GM12878 (cell line): ENCODE measurements at regions not wholly inside any gene's neighbourhood (a gene's known extent, or its start where the extent isn't known, plus 50 kb on each side); places are given as distances from the start of the nearest gene placed in this dataset.

Experiments
- ATAC-seq: fragments of 200-7000 bp; cut with Tn5 transposase; 3 replicates; pipeline ENCODE4 v1.9.1; 2020; ENCODE audit warnings: mild to moderate bottlenecking, moderate library complexity
- BruUV-seq: library from RNA; stranded (reverse); fragments of 400-500 nt; replicated peaks from 2 replicates; lab custom pipeline; 2021; lab: Mats Ljungman, UMichigan
- CTCF ChIA-PET: fragments of 300-600 bp; sonication (Branson Sonifier 250); formaldehyde crosslinking; extraction: SDS; loops from one replicate; lab custom pipeline; 2021; ENCODE audit warnings: inconsistent platforms; lab: Yijun Ruan, JAX
- POLR2A ChIA-PET: fragments of 350-600 bp; formaldehyde crosslinking; extraction: SDS; loops from one replicate; lab custom pipeline; 2021; ENCODE audit warnings: inconsistent platforms; lab: Charles Lee
- RAD21 ChIA-PET: fragments of 300-600 bp; sonication (Branson Sonifier 250); formaldehyde crosslinking; loops from one replicate; lab custom pipeline; 2023; ENCODE audit warnings: antibody characterized with exemption; ENCODE audit not compliant: unreplicated experiment; lab: Charles Lee
- SMC1A ChIA-PET: fragments of 300-600 bp; sonication (Branson Sonifier 250); formaldehyde crosslinking; loops from one replicate; lab custom pipeline; 2023; ENCODE audit not compliant: unreplicated experiment, uncharacterized antibody; lab: Charles Lee
- DNase-seq: peaks from one replicate; pipeline ENCODE4 v3.0.0-alpha.2; 2011; ENCODE audit warnings: low read depth, low spot score
- FAIRE-seq: peaks from 3 replicates; lab custom pipeline; 2011; peaks lifted over from hg19 to GRCh38; lab: Jason Lieb, UNC
- H2AFZ ChIP-seq: 2 replicates; pipeline ENCODE4 v1.6.0; 2011; ENCODE audit warnings: low read depth, low read length, control low read depth; ENCODE audit not compliant: control insufficient read depth
- H3K27ac ChIP-seq: 2 replicates; pipeline ENCODE4 v1.5.1; 2011; ENCODE audit warnings: control low read depth; ENCODE audit not compliant: control insufficient read depth, insufficient read depth
- H3K27me3 ChIP-seq, 2 experiments: replicated peaks in 1 of 2; 2 replicates each; pipeline versions ENCODE4 v1.6.0 to v1.6.1; 2011; ENCODE audit warnings: low read length in 1 of 2; ENCODE audit not compliant: control insufficient read depth in 2 of 2, insufficient read depth in 2 of 2
- H3K36me3 ChIP-seq, 2 experiments: 2 replicates each; pipeline ENCODE4 v1.5.1; 2011; ENCODE audit warnings: low read length in 1 of 2; ENCODE audit not compliant: control insufficient read depth in 2 of 2, insufficient read depth in 2 of 2
- H3K4me1 ChIP-seq: 2 replicates; pipeline ENCODE4 v1.6.1; 2011; ENCODE audit warnings: mild to moderate bottlenecking, low read length, moderate library complexity, mixed read lengths; ENCODE audit not compliant: control insufficient read depth, insufficient read depth
- H3K4me2 ChIP-seq: 2 replicates; pipeline ENCODE4 v1.6.0; 2011; ENCODE audit warnings: control low read depth; ENCODE audit not compliant: control insufficient read depth, insufficient read depth
- H3K4me3 ChIP-seq: fragments of 200-600 bp; sonication (generic); 2 replicates; pipeline ENCODE4 v1.5.1; 2016
- H3K79me2 ChIP-seq: 2 replicates; pipeline ENCODE4 v1.6.0; 2011; ENCODE audit warnings: low read length; ENCODE audit not compliant: control insufficient read depth, insufficient read depth
- H3K9ac ChIP-seq: 2 replicates; pipeline ENCODE4 v1.8.0; 2011; ENCODE audit warnings: low read length, control low read depth, mixed read lengths; ENCODE audit not compliant: control insufficient read depth, insufficient read depth
- H3K9me3 ChIP-seq: replicated peaks from 3 replicates; pipeline ENCODE4 v1.5.1; 2011; ENCODE audit warnings: mild to moderate bottlenecking, low read length; ENCODE audit not compliant: control insufficient read depth, insufficient read depth
- H4K20me1 ChIP-seq: 2 replicates; pipeline ENCODE4 v1.6.0; 2011; ENCODE audit not compliant: control insufficient read depth, insufficient read depth
- BACH1 ChIP-seq: fragments of 450-650 bp; IDR thresholded peaks from 2 replicates; pipeline ENCODE4 v1.6.1; 2017; ENCODE audit warnings: mild to moderate bottlenecking, borderline replicate concordance
- CEBPB ChIP-seq, 2 experiments: fragments of 150-350 bp in 1 of 2; IDR thresholded peaks; 2 replicates each; pipeline ENCODE4 v1.6.1; 2012 to 2014; ENCODE audit warnings: low read depth in 2 of 2, low read length in 2 of 2, borderline replicate concordance in 1 of 2, inconsistent platforms in 1 of 2
- CREB1 ChIP-seq: IDR thresholded peaks from 2 replicates; pipeline ENCODE4 v1.6.1; 2012; ENCODE audit warnings: low read depth, mild to moderate bottlenecking, inconsistent platforms
- EP300 ChIP-seq, 2 experiments: fragments of 150-350 bp in 1 of 2; IDR thresholded peaks; 2 replicates each; pipeline ENCODE4 v1.6.1; 2011 to 2012; ENCODE audit warnings: low read depth in 2 of 2, low read length in 2 of 2, borderline replicate concordance in 1 of 2, improper control_type of control experiment in 1 of 2, inconsistent platforms in 1 of 2; ENCODE audit not compliant: control insufficient read depth in 1 of 2
- HDGF ChIP-seq: fragments of 450-650 bp; IDR thresholded peaks from 2 replicates; pipeline ENCODE4 v1.6.1; 2016; ENCODE audit warnings: antibody characterized with exemption
- JUND ChIP-seq: IDR thresholded peaks from 2 replicates; pipeline ENCODE4 v1.6.1; 2012; ENCODE audit warnings: low read depth, mild to moderate bottlenecking, low read length, improper control_type of control experiment, moderate library complexity
- MEF2A ChIP-seq: IDR thresholded peaks from 2 replicates; pipeline ENCODE4 v1.6.1; 2011; ENCODE audit warnings: low read depth, mild to moderate bottlenecking, low read length, moderate library complexity; ENCODE audit not compliant: insufficient read depth
- NR2C1 ChIP-seq: fragments of 450-650 bp; IDR thresholded peaks from 2 replicates; pipeline ENCODE4 v1.6.1; 2017; ENCODE audit warnings: antibody characterized with exemption, mild to moderate bottlenecking, moderate library complexity
- PKNOX1 ChIP-seq: fragments of 450-650 bp; IDR thresholded peaks from 2 replicates; pipeline ENCODE4 v1.6.1; 2016; ENCODE audit warnings: mild to moderate bottlenecking
- RB1 ChIP-seq: fragments of 450-650 bp; formaldehyde crosslinking; IDR thresholded peaks from 2 replicates; pipeline ENCODE4 v1.6.1; 2017; ENCODE audit warnings: mild to moderate bottlenecking, borderline replicate concordance
- RELB ChIP-seq: fragments of 450-650 bp; IDR thresholded peaks from 2 replicates; pipeline ENCODE4 v1.6.1; 2017; ENCODE audit warnings: low read depth, mild to moderate bottlenecking, moderate library complexity
- RUNX3 ChIP-seq: IDR thresholded peaks from 2 replicates; pipeline ENCODE4 v1.6.1; 2012; ENCODE audit warnings: low read length, inconsistent platforms
- SIN3A ChIP-seq: IDR thresholded peaks from 2 replicates; pipeline ENCODE4 v1.6.1; 2012; ENCODE audit warnings: low read depth, low read length, improper control_type of control experiment
- STAT3 ChIP-seq: IDR thresholded peaks from 2 replicates; pipeline ENCODE4 v1.6.1; 2011; ENCODE audit warnings: low read depth, low read length, improper control_type of control experiment
- TCF3 ChIP-seq: IDR thresholded peaks from 2 replicates; pipeline ENCODE4 v1.6.1; 2012; ENCODE audit warnings: low read depth, mild to moderate bottlenecking, low read length, borderline replicate concordance; ENCODE audit not compliant: insufficient read depth
- ZBTB40 ChIP-seq: fragments of 450-650 bp; IDR thresholded peaks from 2 replicates; pipeline ENCODE4 v1.6.1; 2016; ENCODE audit warnings: mild to moderate bottlenecking, moderate library complexity, borderline replicate concordance
- WGBS: methylation state at CpG from one replicate; pipeline ENCODE4 v1.1.6; 2016; ENCODE audit warnings: low lambda C conversion rate; ENCODE audit not compliant: insufficient replicate concordance, insufficient coverage; ENCODE audit errors: missing lambda C conversion rate; 5-methylcytosine and 5-hydroxymethylcytosine counted together
- in situ Hi-C: fragments of 300-500 bp; cut with MboI; formaldehyde crosslinking; loops from 9 replicates; pipeline ENCODE4 v1.14.3; 2018; ENCODE audit warnings: mixed read lengths
- intact Hi-C: fragments of 100-400 bp; cut with micrococcal nuclease; formaldehyde crosslinking; loops from one replicate; pipeline ENCODE4 v1.14.2; 2022; ENCODE audit not compliant: unreplicated experiment

- Histone ChIP-seq H3K36me3 (no peaks in the 10 kb centered on the region), H3K27ac (no peak overlapping the region), H3K4me3 (no peak overlapping the region), H3K79me2 (no peaks in the 10 kb centered on the region), H3K9ac (no peak overlapping the region), H4K20me1 (no peaks in the 10 kb centered on the region), H3K27me3 (no peaks in the 10 kb centered on the region), H3K4me1 (no peaks in the 10 kb centered on the region), H3K9me3 (no peaks in the 10 kb centered on the region), H2AFZ (no peak overlapping the region), H3K4me2 (no peak overlapping the region)
- in situ Hi-C loops (no loop called here), intact Hi-C loops (no loop called here)
- no peak for TF ChIP-seq RUNX3
- no peak for TF ChIP-seq NR2C1
- TF ChIP-seq CREB1 = no peak
- TF ChIP-seq MEF2A = no peak
- TF ChIP-seq RELB = no peak
- no peak for TF ChIP-seq EP300 (IDR thresholded peaks at IDR 0.05; ENCODE audit: borderline replicate concordance in 1 of 2, control insufficient read depth in 1 of 2, low read depth in 2 of 2, low read length in 2 of 2)
- no peak for TF ChIP-seq RB1
- TF ChIP-seq HDGF = no peak
- no peak for TF ChIP-seq PKNOX1
- TF ChIP-seq JUND = no peak
- TF ChIP-seq CEBPB (IDR thresholded peaks at IDR 0.05; ENCODE audit: borderline replicate concordance in 1 of 2, low read depth in 2 of 2, low read length in 2 of 2) = no peak
- no peak for TF ChIP-seq SIN3A
- no peak for TF ChIP-seq TCF3
- TF ChIP-seq STAT3 = no peak
- TF ChIP-seq ZBTB40 = no peak
- TF ChIP-seq BACH1 = no peak
- ChIA-PET SMC1A (no interaction called here), CTCF (interaction anchor here (0.7 kb wide), 1 partner anchor 24 kb away, joined by 4 read pairs; no protein-coding TSS in a partner anchor), RAD21 (no interaction called here), POLR2A (no interaction called here)
- ATAC-seq = no peak
- FAIRE-seq = no peak
- 43% methylated on average over 4 of the region's 4 CpGs for WGBS
- BruUV-seq = no TSS peak
- no peak for DNase-seq
Measured at GRCh38 chr20:54278262-54278661, 70.4 kb downstream of the PFDN4 start.
